ENCODE measurements at regions not wholly inside any gene's neighbourhood (a gene's known extent, or its start where the extent isn't known, plus 50 kb on each side); places are given as distances from the start of the nearest gene placed in this dataset.

GRCh38 chr17:22671110-22671509 lies 978.8 kb downstream of the KCNJ18 start:
- TF ChIP-seq, protein P1, sequence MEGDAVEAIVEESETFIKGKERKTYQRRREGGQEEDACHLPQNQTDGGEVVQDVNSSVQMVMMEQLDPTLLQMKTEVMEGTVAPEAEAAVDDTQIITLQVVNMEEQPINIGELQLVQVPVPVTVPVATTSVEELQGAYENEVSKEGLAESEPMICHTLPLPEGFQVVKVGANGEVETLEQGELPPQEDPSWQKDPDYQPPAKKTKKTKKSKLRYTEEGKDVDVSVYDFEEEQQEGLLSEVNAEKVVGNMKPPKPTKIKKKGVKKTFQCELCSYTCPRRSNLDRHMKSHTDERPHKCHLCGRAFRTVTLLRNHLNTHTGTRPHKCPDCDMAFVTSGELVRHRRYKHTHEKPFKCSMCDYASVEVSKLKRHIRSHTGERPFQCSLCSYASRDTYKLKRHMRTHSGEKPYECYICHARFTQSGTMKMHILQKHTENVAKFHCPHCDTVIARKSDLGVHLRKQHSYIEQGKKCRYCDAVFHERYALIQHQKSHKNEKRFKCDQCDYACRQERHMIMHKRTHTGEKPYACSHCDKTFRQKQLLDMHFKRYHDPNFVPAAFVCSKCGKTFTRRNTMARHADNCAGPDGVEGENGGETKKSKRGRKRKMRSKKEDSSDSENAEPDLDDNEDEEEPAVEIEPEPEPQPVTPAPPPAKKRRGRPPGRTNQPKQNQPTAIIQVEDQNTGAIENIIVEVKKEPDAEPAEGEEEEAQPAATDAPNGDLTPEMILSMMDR (IDR thresholded peaks at IDR 0.05), result no peak
- TF ChIP-seq EZH2 (IDR thresholded peaks at IDR 0.05; ENCODE audit: borderline replicate concordance, insufficient read depth, low read depth, low read length, poor library complexity, severe bottlenecking), result no peak

Data from B cell (primary cell).